SU-DHL-6 (cell line): ENCODE measurements at regions not wholly inside any gene's neighbourhood (a gene's known extent, or its start where the extent isn't known, plus 50 kb on each side); places are given as distances from the start of the nearest gene placed in this dataset.

Experiments
- H2AFZ ChIP-seq: fragments of 200-600 bp; sonication (generic); 2 replicates; pipeline ENCODE4 v1.6.1; 2014; ENCODE audit warnings: low read depth, mild to moderate bottlenecking, moderate library complexity, mixed read lengths, antibody characterized with exemption, low read length; ENCODE audit not compliant: severe bottlenecking
- H3F3A ChIP-seq: fragments of 200-600 bp; shearing (Covaris generic); 2 replicates; pipeline ENCODE4 v1.6.0; 2016; ENCODE audit warnings: antibody characterized with exemption, mild to moderate bottlenecking; ENCODE audit not compliant: insufficient read depth
- H3K27ac ChIP-seq: fragments of 200-600 bp; sonication (generic); 2 replicates; pipeline ENCODE4 v1.5.1; 2016; ENCODE audit warnings: low read depth, mild to moderate bottlenecking, low read length, moderate library complexity, mixed read lengths
- H3K27me3 ChIP-seq: fragments of 200-600 bp; sonication (generic), shearing (Covaris generic); 2 replicates; pipeline ENCODE4 v1.6.0; 2014; ENCODE audit warnings: mild to moderate bottlenecking, low read length
- H3K36me3 ChIP-seq: fragments of 200-600 bp; sonication (generic); 2 replicates; pipeline ENCODE4 v1.6.1; 2014; ENCODE audit warnings: mild to moderate bottlenecking, low read length, mixed read lengths
- H3K4me2 ChIP-seq: fragments of 300-600, 200-600 bp; shearing (Covaris generic), sonication (generic); 2 replicates; pipeline ENCODE4 v1.6.0; 2014; ENCODE audit warnings: low read length, low read depth, mild to moderate bottlenecking; ENCODE audit not compliant: poor library complexity, severe bottlenecking
- H3K4me3 ChIP-seq: fragments of 200-600 bp; sonication (generic); 2 replicates; pipeline ENCODE4 v1.5.1; 2014; ENCODE audit warnings: antibody characterized with exemption, low read length, mild to moderate bottlenecking, mixed read lengths; ENCODE audit not compliant: insufficient read depth, poor library complexity, severe bottlenecking
- H3K79me2 ChIP-seq: fragments of 200-600 bp; sonication (generic); 2 replicates; pipeline ENCODE4 v1.6.1; 2014; ENCODE audit warnings: mild to moderate bottlenecking, low read length, moderate library complexity; ENCODE audit not compliant: insufficient read depth
- H3K9ac ChIP-seq: fragments of 200-600 bp; sonication (generic); 2 replicates; pipeline ENCODE4 v1.7.0; 2014; ENCODE audit warnings: mild to moderate bottlenecking, low read length
- H3K9me2 ChIP-seq: fragments of 200-600 bp; sonication (generic); replicated peaks from 2 replicates; pipeline ENCODE4 v1.6.1; 2014; ENCODE audit warnings: low read length; ENCODE audit not compliant: insufficient read depth
- H3K9me3 ChIP-seq: fragments of 200-600 bp; sonication (generic); 2 replicates; pipeline ENCODE4 v1.6.1; 2014; ENCODE audit warnings: low read length, mixed read lengths; ENCODE audit not compliant: insufficient read depth
- H4K20me1 ChIP-seq: fragments of 200-600 bp; sonication (generic); 2 replicates; pipeline ENCODE4 v1.6.1; 2014; ENCODE audit warnings: low read depth, mild to moderate bottlenecking, antibody characterized with exemption, low read length, moderate library complexity, mixed read lengths
- EZH2phosphoT487 ChIP-seq: fragments of 200-600 bp; sonication (generic), shearing (Covaris generic); conservative IDR thresholded peaks from 2 replicates; pipeline ENCODE4 v1.6.1; 2018; ENCODE audit warnings: mild to moderate bottlenecking, antibody characterized with exemption, low read length, moderate library complexity, mixed read lengths
- TF ChIP-seq, protein P1 (sequence below): fragments of 200-600 bp; sonication (generic); IDR thresholded peaks from one replicate; pipeline ENCODE4 v1.5.1; 2017; ENCODE audit warnings: antibody characterized with exemption, mild to moderate bottlenecking, low read length, moderate library complexity; ENCODE audit not compliant: insufficient read depth, poor library complexity, severe bottlenecking

DNA sequence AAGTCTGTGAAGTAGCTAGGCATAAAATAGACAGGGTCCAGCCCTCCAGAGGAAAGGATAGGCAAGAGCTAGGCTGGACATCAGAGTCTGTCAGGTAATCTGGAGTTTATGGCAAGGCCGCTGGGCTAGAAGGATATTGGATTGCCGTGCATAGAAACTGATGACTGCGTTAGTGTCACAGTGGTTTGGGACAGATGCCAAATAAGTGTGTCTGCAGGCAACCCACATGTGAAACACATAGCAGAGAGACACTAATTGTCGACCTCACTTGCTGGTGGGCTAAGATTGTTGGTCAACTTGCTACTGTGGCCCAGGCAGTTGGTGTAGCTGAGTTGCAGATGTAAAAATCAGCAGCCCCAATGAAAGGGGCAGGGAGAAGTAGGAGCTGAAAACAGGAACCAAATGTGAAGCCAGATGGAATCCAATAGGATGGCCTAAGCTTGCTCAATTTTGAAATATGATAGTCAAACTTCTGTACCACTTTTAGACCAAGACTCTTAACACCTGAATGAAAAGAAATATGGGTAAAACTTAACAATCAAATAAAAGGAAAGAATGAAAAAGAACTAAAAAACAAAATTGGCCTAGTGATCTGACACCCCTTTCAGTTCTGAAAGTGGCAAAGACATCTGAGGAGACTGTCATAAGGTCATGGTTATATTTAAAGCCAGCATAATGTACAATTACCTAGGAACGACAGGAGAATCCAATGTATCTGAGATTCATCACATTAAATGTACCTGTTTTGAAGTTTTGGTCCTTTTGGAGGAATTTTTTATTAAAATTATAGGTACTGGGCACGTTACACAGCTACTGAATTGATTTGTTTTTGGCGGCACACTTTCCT lies 243.3 kb upstream of the ACTBL2 start:
- no peak overlapping the region for H3K9ac ChIP-seq
- H3K27ac ChIP-seq: no peak overlapping the region
- H3K36me3 ChIP-seq: no peaks in the 10 kb centered on the region
- H4K20me1 ChIP-seq: no peaks in the 10 kb centered on the region
- H3K4me2 ChIP-seq: no peak overlapping the region
- no peak for TF ChIP-seq EZH2phosphoT487
- TF ChIP-seq, protein P1, sequence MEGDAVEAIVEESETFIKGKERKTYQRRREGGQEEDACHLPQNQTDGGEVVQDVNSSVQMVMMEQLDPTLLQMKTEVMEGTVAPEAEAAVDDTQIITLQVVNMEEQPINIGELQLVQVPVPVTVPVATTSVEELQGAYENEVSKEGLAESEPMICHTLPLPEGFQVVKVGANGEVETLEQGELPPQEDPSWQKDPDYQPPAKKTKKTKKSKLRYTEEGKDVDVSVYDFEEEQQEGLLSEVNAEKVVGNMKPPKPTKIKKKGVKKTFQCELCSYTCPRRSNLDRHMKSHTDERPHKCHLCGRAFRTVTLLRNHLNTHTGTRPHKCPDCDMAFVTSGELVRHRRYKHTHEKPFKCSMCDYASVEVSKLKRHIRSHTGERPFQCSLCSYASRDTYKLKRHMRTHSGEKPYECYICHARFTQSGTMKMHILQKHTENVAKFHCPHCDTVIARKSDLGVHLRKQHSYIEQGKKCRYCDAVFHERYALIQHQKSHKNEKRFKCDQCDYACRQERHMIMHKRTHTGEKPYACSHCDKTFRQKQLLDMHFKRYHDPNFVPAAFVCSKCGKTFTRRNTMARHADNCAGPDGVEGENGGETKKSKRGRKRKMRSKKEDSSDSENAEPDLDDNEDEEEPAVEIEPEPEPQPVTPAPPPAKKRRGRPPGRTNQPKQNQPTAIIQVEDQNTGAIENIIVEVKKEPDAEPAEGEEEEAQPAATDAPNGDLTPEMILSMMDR: no peak
- no peaks in the 10 kb centered on the region for H3K9me3 ChIP-seq
- H3K4me3 ChIP-seq: no peak overlapping the region
- no peaks in the 10 kb centered on the region for H3K27me3 ChIP-seq
- H2AFZ ChIP-seq: no peak overlapping the region
- no peaks in the 10 kb centered on the region for H3K79me2 ChIP-seq
- no peaks in the 10 kb centered on the region for H3K9me2 ChIP-seq
- H3F3A ChIP-seq: no peaks in the 10 kb centered on the region

DNA sequence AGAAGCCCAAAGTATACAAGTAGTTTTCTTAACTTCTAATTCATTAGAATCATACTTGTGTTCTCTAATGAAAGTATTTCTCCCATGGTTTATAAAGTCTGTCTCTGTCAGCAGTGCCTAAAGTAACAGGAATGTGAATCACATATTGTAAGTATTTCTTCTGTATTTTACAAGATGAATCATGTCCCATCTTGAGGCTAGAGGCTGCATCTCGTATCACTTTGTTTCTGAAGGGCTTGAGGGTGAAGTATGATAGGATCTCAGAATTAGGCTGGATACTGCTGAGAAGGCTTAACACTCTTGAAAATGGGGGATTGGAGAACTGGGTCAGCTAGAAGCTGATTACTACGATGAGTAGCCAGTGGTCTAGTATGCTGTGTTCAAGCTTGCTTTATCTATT lies 242.2 kb upstream of the ACTBL2 start:
- TF ChIP-seq, protein P1: no peak
- TF ChIP-seq EZH2phosphoT487: no peak
- Histone ChIP-seq H3K4me3 (no peak overlapping the region), H3K9me2 (no peaks in the 10 kb centered on the region), H3K4me2 (no peak overlapping the region), H3K36me3 (no peaks in the 10 kb centered on the region), H4K20me1 (no peaks in the 10 kb centered on the region), H3K27me3 (no peaks in the 10 kb centered on the region), H3K79me2 (no peaks in the 10 kb centered on the region), H3K9me3 (no peaks in the 10 kb centered on the region), H3K27ac (no peak overlapping the region), H3F3A (no peaks in the 10 kb centered on the region), H3K9ac (no peak overlapping the region), H2AFZ (no peak overlapping the region)

DNA sequence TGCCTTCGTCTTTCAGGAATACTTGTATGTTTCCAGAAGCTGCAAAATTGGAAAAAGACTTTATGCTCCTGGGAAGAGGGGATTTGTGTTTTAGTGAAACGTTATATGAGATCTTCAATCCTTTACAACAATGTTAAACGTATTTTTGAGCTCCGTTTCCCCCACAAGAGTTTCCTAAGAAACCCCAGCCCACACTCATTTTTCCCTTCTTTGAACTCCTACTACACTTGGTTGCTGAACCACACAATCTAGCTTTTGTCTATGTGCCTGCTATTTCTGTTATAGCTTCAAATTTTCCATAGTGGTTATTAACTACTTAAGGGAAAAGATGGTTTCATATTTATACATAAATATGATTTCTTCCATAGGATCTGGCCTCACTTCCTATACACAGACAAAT lies 238.6 kb upstream of the ACTBL2 start:
- Histone ChIP-seq H3K36me3 (no peaks in the 10 kb centered on the region), H3K4me2 (no peak overlapping the region)
- TF ChIP-seq, protein P1: no peak
- no peak for TF ChIP-seq EZH2phosphoT487

More for the DNA sequence above, 238.6 kb upstream of the ACTBL2 start:
- no peaks in the 10 kb centered on the region for H3K79me2 ChIP-seq
- H3K27ac ChIP-seq: no peak overlapping the region
- H3F3A ChIP-seq: no peaks in the 10 kb centered on the region
- no peaks in the 10 kb centered on the region for H3K9me2 ChIP-seq
- no peak overlapping the region for H3K9ac ChIP-seq
- H3K9me3 ChIP-seq: no peaks in the 10 kb centered on the region
- no peaks in the 10 kb centered on the region for H3K27me3 ChIP-seq
- no peaks in the 10 kb centered on the region for H4K20me1 ChIP-seq
- no peak overlapping the region for H3K4me3 ChIP-seq
- H2AFZ ChIP-seq: no peak overlapping the region
